Fibroblast of mammary gland (primary cell): ENCODE measurements at regions not wholly inside any gene's neighbourhood (a gene's known extent, or its start where the extent isn't known, plus 50 kb on each side); places are given as distances from the start of the nearest gene placed in this dataset.

Source experiments
- DNase-seq: peaks from one replicate; pipeline ENCODE4 v3.0.0-alpha.2; 2010; ENCODE audit warnings: low read depth
- H3K4me3 ChIP-seq: 2 replicates; pipeline ENCODE4 v1.5.1; 2011; ENCODE audit warnings: low read depth, mild to moderate bottlenecking, low read length, moderate library complexity; ENCODE audit not compliant: control insufficient read depth
- TF ChIP-seq, protein P1 (sequence below): conservative IDR thresholded peaks from 2 replicates; pipeline ENCODE4 v1.5.1; 2011; ENCODE audit warnings: low read depth, low read length, inconsistent platforms; ENCODE audit not compliant: control insufficient read depth, insufficient read depth

DNA sequence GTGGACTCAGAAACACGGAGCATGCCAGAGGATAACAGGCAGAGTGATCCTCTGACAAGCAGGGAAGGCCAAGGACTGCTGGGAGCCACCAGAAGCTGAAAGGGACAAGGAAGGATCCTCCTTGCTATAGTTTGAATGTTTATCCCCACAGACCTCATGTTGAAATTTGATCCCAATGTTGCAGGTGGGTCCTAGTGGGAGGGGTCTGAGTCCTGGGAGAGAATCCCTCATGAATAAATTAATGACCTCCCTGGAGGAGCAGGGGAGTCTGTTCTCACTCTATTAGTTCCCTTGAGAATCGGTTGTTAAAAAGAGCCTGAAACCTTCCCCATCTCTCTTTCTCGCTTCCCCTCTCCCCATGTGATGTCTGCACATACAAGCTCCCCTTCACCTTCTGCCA, 124.4 kb downstream of the FBXO15 start:
- no peak overlapping the region for H3K4me3 ChIP-seq
- TF ChIP-seq, protein P1, sequence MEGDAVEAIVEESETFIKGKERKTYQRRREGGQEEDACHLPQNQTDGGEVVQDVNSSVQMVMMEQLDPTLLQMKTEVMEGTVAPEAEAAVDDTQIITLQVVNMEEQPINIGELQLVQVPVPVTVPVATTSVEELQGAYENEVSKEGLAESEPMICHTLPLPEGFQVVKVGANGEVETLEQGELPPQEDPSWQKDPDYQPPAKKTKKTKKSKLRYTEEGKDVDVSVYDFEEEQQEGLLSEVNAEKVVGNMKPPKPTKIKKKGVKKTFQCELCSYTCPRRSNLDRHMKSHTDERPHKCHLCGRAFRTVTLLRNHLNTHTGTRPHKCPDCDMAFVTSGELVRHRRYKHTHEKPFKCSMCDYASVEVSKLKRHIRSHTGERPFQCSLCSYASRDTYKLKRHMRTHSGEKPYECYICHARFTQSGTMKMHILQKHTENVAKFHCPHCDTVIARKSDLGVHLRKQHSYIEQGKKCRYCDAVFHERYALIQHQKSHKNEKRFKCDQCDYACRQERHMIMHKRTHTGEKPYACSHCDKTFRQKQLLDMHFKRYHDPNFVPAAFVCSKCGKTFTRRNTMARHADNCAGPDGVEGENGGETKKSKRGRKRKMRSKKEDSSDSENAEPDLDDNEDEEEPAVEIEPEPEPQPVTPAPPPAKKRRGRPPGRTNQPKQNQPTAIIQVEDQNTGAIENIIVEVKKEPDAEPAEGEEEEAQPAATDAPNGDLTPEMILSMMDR, result no peak
- DNase-seq, result no peak

DNA sequence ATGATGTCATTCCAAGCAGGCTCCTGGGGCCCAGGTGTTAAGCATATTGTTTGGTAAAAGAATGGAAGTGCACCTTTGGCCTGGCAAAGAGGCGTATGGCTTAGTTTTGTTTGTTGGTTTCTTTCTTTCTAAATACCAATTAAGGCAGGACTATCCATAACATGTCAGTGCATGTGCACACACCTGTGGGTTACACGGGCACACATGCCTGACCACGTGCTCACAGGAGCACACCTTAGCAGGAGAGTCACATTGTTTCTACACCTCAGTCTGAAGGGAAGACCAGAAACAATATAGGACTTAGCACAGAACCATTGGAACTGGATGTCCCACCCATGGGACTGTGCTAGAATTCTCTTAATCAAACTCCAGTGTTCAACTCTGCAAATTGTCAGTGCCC, 127.8 kb downstream of the FBXO15 start:
- no peak overlapping the region for H3K4me3 ChIP-seq
- TF ChIP-seq, protein P1, result no peak
- no peak for DNase-seq

DNA sequence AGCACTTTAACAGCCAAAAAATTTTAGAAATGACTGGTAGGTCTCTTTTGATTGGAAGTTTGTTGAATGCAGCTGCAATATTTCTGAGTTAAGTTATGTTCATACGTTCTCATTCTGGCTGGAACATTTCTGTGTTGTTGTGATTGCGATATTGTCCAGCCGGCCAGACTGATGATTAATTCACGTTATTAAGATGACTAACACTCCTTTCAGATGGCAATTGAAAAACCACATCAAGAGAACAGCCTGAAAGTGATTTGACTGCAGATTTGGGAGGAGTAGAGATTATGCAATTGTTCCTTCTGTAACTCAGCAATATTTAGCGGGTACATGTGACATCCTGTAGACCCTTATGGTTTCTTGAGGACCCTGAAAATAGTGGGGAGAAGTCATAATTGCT, 133.7 kb downstream of the FBXO15 start:
- no peak overlapping the region for H3K4me3 ChIP-seq
- DNase-seq, result peak; percentile 96
- TF ChIP-seq, protein P1, result no peak

DNA sequence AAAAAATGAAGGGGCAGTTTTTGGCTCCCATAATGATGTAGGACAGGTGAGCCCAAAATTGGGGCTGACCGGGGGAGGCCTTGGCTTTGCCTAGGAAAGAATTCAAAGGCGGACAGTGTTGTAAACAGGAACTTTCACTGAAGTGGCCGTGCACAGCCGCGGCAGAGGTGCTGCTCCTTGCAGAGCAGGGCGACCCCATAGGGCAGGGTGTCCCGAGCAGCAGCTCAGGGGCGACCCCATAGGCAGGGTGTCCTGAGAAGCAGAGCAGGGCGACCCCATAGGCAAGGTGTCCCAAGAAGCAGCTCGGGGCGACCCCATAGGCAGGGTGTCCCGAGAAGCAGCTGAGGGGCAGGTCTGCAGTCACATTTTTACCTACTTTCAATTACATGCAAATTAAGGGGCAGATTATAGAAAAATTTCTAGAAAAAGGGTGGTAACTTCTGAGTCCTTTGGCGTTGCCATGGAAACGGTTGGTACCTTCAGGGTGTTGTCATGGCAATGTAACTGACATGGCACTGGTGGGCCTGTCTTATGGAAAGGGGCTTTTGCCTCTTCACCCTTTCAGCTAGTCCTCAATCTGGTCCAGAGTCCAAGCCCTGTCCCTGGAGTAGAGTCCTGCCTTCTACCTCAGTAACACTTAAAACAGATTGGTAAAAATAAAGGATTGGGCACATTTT, 134.5 kb downstream of the FBXO15 start:
- peak; percentile 8 for DNase-seq
- TF ChIP-seq, protein P1, result no peak
- H3K4me3 ChIP-seq, result no peak overlapping the region

DNA sequence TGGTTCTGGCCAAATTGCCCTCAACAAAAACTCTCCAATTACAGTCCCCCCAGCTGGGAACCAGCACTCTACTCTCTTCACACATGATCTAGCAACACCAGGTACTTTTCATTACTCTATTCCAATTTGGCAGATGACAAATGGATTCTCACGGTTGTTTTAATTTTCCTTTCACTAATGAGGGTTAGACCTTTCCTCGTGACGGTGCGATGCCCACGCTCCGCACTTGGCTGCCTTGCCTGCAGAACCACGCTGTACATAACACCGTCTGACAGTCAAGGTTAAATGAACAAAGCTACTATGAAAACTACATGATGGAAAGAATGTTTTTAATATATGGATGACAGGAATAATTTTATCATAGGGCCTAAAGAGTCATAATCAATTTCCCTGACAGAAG, 141.5 kb downstream of the FBXO15 start:
- DNase-seq, result no peak
- H3K4me3 ChIP-seq, result no peak overlapping the region
- TF ChIP-seq, protein P1, result no peak

DNA sequence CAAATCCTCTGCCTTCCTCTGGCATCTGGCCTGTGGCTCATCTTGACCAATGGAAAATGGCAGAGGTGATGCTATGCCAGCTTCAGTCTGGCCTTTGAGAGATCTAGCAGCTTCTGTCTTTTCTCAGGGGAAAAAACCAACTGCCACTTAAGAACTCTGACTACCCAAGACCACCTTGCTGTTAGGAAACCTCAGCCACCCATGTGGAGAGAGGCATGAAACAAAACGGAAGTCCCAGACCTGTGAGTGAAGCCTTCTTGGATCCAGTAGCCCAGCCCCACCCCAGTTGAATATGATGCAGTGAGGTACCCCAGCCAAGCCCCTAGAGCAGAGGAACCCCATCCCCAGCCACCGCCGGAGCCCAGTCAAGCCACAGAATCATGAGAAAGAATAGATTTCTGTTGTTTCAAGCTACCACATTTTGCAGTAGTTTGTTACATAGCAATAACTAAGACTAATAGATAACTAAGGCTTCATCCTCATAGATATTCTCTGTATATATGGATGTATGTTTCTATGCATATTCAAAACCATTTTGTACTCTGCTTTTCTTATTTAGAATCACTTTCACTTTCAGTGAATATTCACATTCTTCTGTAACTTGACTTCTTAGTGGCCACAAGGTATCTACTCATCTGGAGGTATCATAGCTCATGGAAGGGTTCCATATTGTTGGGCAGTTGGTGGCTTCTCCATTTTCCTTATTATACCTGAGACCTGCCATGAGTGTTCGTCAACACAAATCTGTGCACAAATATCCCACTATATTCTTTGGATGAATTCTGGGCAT, 142.1 kb downstream of the FBXO15 start:
- DNase-seq, result no peak
- TF ChIP-seq, protein P1, result no peak
- no peak overlapping the region for H3K4me3 ChIP-seq
